Mesenchymal stem cell (in vitro differentiated cells and primary cell): ENCODE measurements at regions not wholly inside any gene's neighbourhood (a gene's known extent, or its start where the extent isn't known, plus 50 kb on each side); places are given as distances from the start of the nearest gene placed in this dataset.

ENCODE experiments used
- DNase-seq: peaks from one replicate; pipeline ENCODE4 v3.0.0-alpha.2; 2013
- H2AFZ ChIP-seq: one replicate; pipeline ENCODE4 v1.6.1; 2013; ENCODE audit warnings: low read depth, mild to moderate bottlenecking, control low read depth, inconsistent platforms, low read length, moderate library complexity
- H2AK5ac ChIP-seq: 2 replicates; pipeline ENCODE4 v1.6.1; 2013; ENCODE audit warnings: low read length, moderate library complexity, mild to moderate bottlenecking, inconsistent platforms; ENCODE audit not compliant: severe bottlenecking
- H2BK120ac ChIP-seq: one replicate; pipeline ENCODE4 v1.6.1; 2013; ENCODE audit warnings: low read depth, mild to moderate bottlenecking, inconsistent platforms, low read length, moderate library complexity
- H2BK12ac ChIP-seq, 2 experiments: one replicate each; pipeline ENCODE4 v1.6.1; 2013; ENCODE audit warnings: inconsistent platforms in 2 of 2, low read length in 2 of 2, mild to moderate bottlenecking in 2 of 2, moderate library complexity in 2 of 2, control low read depth in 1 of 2
- H2BK15ac ChIP-seq: one replicate; pipeline ENCODE4 v1.6.1; 2013; ENCODE audit warnings: mild to moderate bottlenecking, low read depth, inconsistent platforms; ENCODE audit not compliant: poor library complexity, severe bottlenecking
- H2BK5ac ChIP-seq: 2 replicates; pipeline ENCODE4 v1.6.1; 2013; ENCODE audit warnings: low read depth, mild to moderate bottlenecking, low read length, control low read depth, inconsistent platforms; ENCODE audit not compliant: poor library complexity, severe bottlenecking
- H3K14ac ChIP-seq, 2 experiments: one replicate each; pipeline ENCODE4 v1.6.1; 2013; ENCODE audit warnings: inconsistent platforms in 2 of 2, low read length in 2 of 2, control low read depth in 1 of 2, mild to moderate bottlenecking in 1 of 2, moderate library complexity in 1 of 2
- H3K18ac ChIP-seq, 2 experiments: one replicate each; pipeline ENCODE4 v1.6.1; 2013; ENCODE audit warnings: inconsistent platforms in 2 of 2, low read length in 2 of 2, control low read depth in 1 of 2, low read depth in 1 of 2, mild to moderate bottlenecking in 1 of 2
- H3K23ac ChIP-seq, 2 experiments: one replicate each; pipeline ENCODE4 v1.6.1; 2013; ENCODE audit warnings: inconsistent platforms in 2 of 2, low read length in 2 of 2, mild to moderate bottlenecking in 2 of 2, moderate library complexity in 2 of 2, control low read depth in 1 of 2
- H3K27ac ChIP-seq: 2 replicates; pipeline ENCODE4 v1.5.1; 2013; ENCODE audit warnings: mild to moderate bottlenecking, moderate library complexity, low read length, control low read depth, inconsistent platforms; ENCODE audit not compliant: poor library complexity, severe bottlenecking
- H3K27me3 ChIP-seq, 2 experiments: 2 replicates each; pipeline versions ENCODE4 v1.6.1 to v1.7.0; 2013; ENCODE audit warnings: low read length in 2 of 2, mild to moderate bottlenecking in 2 of 2, moderate library complexity in 2 of 2, control low read depth in 1 of 2, inconsistent platforms in 1 of 2; ENCODE audit not compliant: control insufficient read depth in 1 of 2, insufficient read depth in 1 of 2
- H3K36me3 ChIP-seq, 2 experiments: 2 replicates each; pipeline versions ENCODE4 v1.6.1 to v1.7.0; 2013; ENCODE audit warnings: low read length in 2 of 2, control low read depth in 1 of 2, inconsistent platforms in 1 of 2, low read depth in 1 of 2, mild to moderate bottlenecking in 1 of 2; ENCODE audit not compliant: insufficient read depth in 2 of 2, control insufficient read depth in 1 of 2
- H3K4ac ChIP-seq, 2 experiments: one replicate each; pipeline ENCODE4 v1.6.1; 2013; ENCODE audit warnings: inconsistent platforms in 2 of 2, low read length in 2 of 2, mild to moderate bottlenecking in 2 of 2, moderate library complexity in 2 of 2, control low read depth in 1 of 2, low read depth in 1 of 2
- H3K4me1 ChIP-seq: 2 replicates; pipeline ENCODE4 v1.6.1; 2013; ENCODE audit warnings: low read depth, low read length, control low read depth; ENCODE audit not compliant: control insufficient read depth, insufficient read depth
- H3K4me2 ChIP-seq: 2 replicates; pipeline ENCODE4 v1.6.1; 2013; ENCODE audit warnings: low read length, mild to moderate bottlenecking, inconsistent platforms; ENCODE audit not compliant: poor library complexity, severe bottlenecking
- H3K4me3 ChIP-seq, 2 experiments: 2 replicates each; pipeline versions ENCODE4 v1.5.1 to v1.7.0; 2013; ENCODE audit warnings: low read length in 2 of 2, mild to moderate bottlenecking in 2 of 2, control low read depth in 1 of 2, low read depth in 1 of 2; ENCODE audit not compliant: insufficient read depth in 1 of 2
- H3K79me1 ChIP-seq: replicated peaks from 2 replicates; pipeline ENCODE4 v1.6.1; 2013; ENCODE audit warnings: mild to moderate bottlenecking, control low read depth, low read length, inconsistent platforms; ENCODE audit not compliant: poor library complexity, severe bottlenecking
- H3K9ac ChIP-seq: 2 replicates; pipeline ENCODE4 v1.7.0; 2013; ENCODE audit warnings: mild to moderate bottlenecking, low read length, moderate library complexity
- H3K9me3 ChIP-seq: 2 replicates; pipeline ENCODE4 v1.7.0; 2013; ENCODE audit warnings: mild to moderate bottlenecking, low read length; ENCODE audit not compliant: control insufficient read depth
- H4K8ac ChIP-seq: one replicate; pipeline ENCODE4 v1.6.1; 2013; ENCODE audit warnings: inconsistent platforms, mild to moderate bottlenecking, low read length, moderate library complexity
- H4K91ac ChIP-seq: one replicate; pipeline ENCODE4 v1.6.1; 2013; ENCODE audit warnings: mild to moderate bottlenecking, low read length, inconsistent platforms
- WGBS: methylation state at CpG from one replicate; pipeline ENCODE4 v1.1.7; 2013; ENCODE audit warnings: mixed read lengths; 5-methylcytosine and 5-hydroxymethylcytosine counted together

DNA sequence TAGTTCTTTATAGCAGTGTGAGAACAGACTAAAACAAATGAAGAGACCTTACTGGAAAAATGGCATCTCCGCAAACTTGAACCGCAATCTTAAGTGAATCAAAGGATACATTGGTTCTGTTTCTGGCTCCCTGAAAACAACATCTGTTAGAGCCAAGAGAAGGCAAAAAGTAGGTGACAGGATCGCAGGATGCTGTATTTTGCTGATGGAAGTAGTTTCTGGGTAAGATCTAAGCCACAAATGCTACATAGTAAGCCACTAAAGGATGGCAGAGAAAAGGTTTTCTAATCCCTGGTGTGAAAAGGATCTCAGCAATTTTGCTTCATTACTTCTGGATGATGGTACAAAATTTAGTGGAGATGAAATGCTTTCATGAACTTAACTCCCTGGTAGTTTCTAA, 63.3 kb upstream of the HTR4 start:
- Histone ChIP-seq H3K18ac (no peak overlapping the region), H3K4me3 (no peak overlapping the region), H3K79me1 (no peaks in the 10 kb centered on the region), H2AK5ac (no peak overlapping the region), H3K4me2 (no peak overlapping the region), H3K4ac (no peak overlapping the region), H2AFZ (no peak overlapping the region), H2BK15ac (no peak overlapping the region), H4K8ac (no peak overlapping the region), H2BK12ac (no peak overlapping the region), H3K27me3 (peaks cover 7 to 21% of the 10 kb centered on the region in 2 experiments), H3K9ac (no peak overlapping the region), H2BK5ac (no peak overlapping the region), H4K91ac (no peak overlapping the region), H3K9me3 (no peaks in the 10 kb centered on the region), H3K23ac (no peak overlapping the region), H3K36me3 (no peaks in the 10 kb centered on the region), H3K4me1 (no peaks in the 10 kb centered on the region), H2BK120ac (no peak overlapping the region), H3K27ac (no peak overlapping the region), H3K14ac (no peak overlapping the region)
- 86% methylated on average over 3 of the region's 3 CpGs for WGBS
- DNase-seq, result no peak

DNA sequence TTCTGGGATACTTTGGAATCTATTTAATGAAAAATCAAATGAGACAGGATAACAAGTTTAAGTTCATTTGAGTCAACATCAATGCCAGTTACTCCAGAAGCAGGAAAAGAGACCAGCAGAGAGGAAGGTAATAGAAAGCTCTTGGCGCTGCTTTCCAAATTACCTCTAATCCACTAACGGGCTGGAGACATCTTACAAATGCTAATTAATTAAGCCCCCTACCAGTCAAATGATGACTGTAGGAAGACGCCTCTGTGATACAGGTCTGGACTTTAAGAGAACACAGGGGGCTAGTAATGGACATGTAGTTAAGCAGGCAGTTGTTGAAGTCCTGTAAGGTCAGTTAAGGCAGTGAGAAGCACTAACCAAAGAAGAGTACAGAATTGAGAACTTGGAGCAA, 65.3 kb upstream of the HTR4 start:
- H3K18ac ChIP-seq, result no peak overlapping the region
- H3K4ac ChIP-seq, result no peak overlapping the region
- no peaks in the 10 kb centered on the region for H3K79me1 ChIP-seq
- H3K4me1 ChIP-seq, result no peaks in the 10 kb centered on the region
- no peak overlapping the region for H4K91ac ChIP-seq
- no peaks in the 10 kb centered on the region for H3K36me3 ChIP-seq
- H3K4me3 ChIP-seq, result no peak overlapping the region
- no peak overlapping the region for H2AFZ ChIP-seq
- H2BK15ac ChIP-seq, result no peak overlapping the region
- H3K27me3 ChIP-seq, result peaks cover 12 to 24% of the 10 kb centered on the region in 2 experiments
- WGBS, result 60% methylated on average over 3 of the region's 3 CpGs
- H2BK12ac ChIP-seq, result no peak overlapping the region
- DNase-seq, result no peak
- no peak overlapping the region for H3K27ac ChIP-seq
- no peak overlapping the region for H3K9ac ChIP-seq
- no peak overlapping the region for H2AK5ac ChIP-seq
- H3K23ac ChIP-seq, result no peak overlapping the region
- H2BK120ac ChIP-seq, result no peak overlapping the region
- H3K9me3 ChIP-seq, result no peaks in the 10 kb centered on the region
- no peak overlapping the region for H3K14ac ChIP-seq
- H2BK5ac ChIP-seq, result no peak overlapping the region
- no peak overlapping the region for H3K4me2 ChIP-seq
- H4K8ac ChIP-seq, result no peak overlapping the region

DNA sequence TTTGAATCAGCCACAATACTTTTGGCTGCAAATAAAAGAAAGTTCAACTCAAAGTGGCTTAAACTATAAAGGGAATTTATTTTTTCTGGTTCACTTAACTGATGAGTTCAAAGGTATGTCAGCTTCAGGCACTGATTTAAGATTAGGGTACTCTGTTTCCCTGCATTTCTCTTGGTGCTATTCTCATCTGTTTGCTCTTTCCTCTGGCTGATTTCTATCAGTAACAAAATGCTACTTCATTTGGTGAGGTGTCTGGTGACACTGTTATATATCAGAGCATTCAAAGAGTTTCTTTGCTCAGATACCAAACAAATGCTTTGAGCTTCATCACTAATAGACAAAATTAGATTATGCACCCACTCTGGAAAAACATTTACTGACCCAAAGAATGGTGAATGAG, 65.9 kb upstream of the HTR4 start:
- no peak overlapping the region for H4K8ac ChIP-seq
- H3K79me1 ChIP-seq, result no peaks in the 10 kb centered on the region
- H2AK5ac ChIP-seq, result no peak overlapping the region
- H3K9ac ChIP-seq, result no peak overlapping the region
- DNase-seq, result no peak
- H3K27ac ChIP-seq, result no peak overlapping the region
- no peak overlapping the region for H3K23ac ChIP-seq
- no peak overlapping the region for H3K18ac ChIP-seq
- H3K36me3 ChIP-seq, result no peaks in the 10 kb centered on the region
- H3K4ac ChIP-seq, result no peak overlapping the region
- peaks cover 16 to 30% of the 10 kb centered on the region in 2 experiments for H3K27me3 ChIP-seq
- H2BK12ac ChIP-seq, result no peak overlapping the region
- H2AFZ ChIP-seq, result no peak overlapping the region
- H2BK5ac ChIP-seq, result no peak overlapping the region
- no peak overlapping the region for H3K14ac ChIP-seq
- H2BK120ac ChIP-seq, result no peak overlapping the region
- H3K4me3 ChIP-seq, result no peak overlapping the region
- H3K4me2 ChIP-seq, result no peak overlapping the region
- no peak overlapping the region for H2BK15ac ChIP-seq
- no peaks in the 10 kb centered on the region for H3K4me1 ChIP-seq
- H4K91ac ChIP-seq, result no peak overlapping the region
- no peaks in the 10 kb centered on the region for H3K9me3 ChIP-seq

DNA sequence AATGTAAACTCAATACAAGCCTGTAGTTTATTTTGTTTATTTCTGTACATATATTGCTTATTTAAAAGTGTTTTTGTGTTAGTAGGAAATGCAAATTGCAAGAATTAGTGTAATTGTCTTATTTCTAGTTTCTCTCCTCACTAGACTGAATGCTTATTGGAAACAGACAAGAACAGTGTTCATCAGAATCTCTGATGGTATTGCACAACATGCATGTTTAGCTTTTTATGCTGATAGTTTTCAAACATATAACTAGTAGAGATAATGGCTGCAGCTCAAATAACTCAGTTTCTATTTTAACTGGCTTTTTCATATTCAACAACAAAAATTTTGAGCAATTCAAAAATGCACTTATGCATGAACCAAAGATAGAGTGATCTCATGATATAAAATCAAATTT, 68.8 kb upstream of the HTR4 start:
- Histone ChIP-seq H4K91ac (no peak overlapping the region), H3K27me3 (peaks cover 19 to 29% of the 10 kb centered on the region in 2 experiments), H3K4me3 (no peak overlapping the region), H2BK12ac (no peak overlapping the region), H2AK5ac (no peak overlapping the region), H3K27ac (no peak overlapping the region), H3K4ac (no peak overlapping the region), H3K4me2 (no peak overlapping the region), H4K8ac (no peak overlapping the region), H3K4me1 (no peaks in the 10 kb centered on the region), H3K9ac (no peak overlapping the region), H2AFZ (no peak overlapping the region), H2BK5ac (no peak overlapping the region), H2BK15ac (no peak overlapping the region), H3K9me3 (no peaks in the 10 kb centered on the region), H2BK120ac (no peak overlapping the region), H3K79me1 (no peaks in the 10 kb centered on the region), H3K36me3 (no peaks in the 10 kb centered on the region), H3K18ac (no peak overlapping the region), H3K23ac (no peak overlapping the region), H3K14ac (no peak overlapping the region)
- DNase-seq, result no peak
